ENCODE measurements at regions not wholly inside any gene's neighbourhood (a gene's known extent, or its start where the extent isn't known, plus 50 kb on each side); places are given as distances from the start of the nearest gene placed in this dataset.

DNA sequence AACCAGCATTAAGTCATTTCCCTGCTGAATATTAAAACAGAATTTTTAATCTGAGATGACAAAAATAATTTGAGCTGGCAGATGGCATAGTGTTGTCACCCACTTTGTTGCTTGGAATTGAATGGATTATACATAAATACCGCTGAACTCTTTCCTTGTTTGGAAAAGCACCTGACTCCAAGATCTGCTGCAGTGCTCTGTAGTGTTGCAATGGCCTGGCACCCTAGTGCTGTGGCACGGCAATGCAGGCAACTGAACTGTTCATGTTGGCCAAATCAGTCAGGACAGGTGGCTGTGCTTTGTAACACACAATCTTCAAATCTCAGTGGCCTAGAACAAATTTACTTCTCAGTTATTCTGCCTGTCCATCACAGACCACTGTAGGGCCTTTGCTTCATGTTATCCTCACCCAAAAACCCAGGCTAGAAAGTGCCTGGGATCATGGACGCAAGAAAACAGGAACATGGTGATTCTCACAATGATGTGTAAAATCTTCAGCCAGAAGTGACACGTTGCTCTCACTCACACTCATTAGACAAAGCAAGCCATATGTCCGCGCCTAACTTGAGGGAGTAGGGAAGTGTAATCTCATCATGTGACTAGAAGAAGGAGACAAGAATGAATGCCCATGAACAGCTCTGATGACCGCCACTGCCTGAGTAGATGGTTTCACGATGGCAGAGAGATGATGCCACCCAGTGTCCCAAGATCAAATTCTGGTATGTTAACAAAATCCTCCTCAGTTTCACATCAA is 191.9 kb upstream of the PUM3 start:
- Histone ChIP-seq H3K9ac (ENCODE audit: insufficient read length, low read depth) (no peak overlapping the region), H3K4me3 (ENCODE audit: insufficient read length, low read depth) (no peak overlapping the region), H3K27me3 (ENCODE audit: insufficient read depth, insufficient read length) (no peaks in the 10 kb centered on the region), H3K4me1 (ENCODE audit: insufficient read depth, insufficient read length) (no peaks in the 10 kb centered on the region), H3K36me3 (ENCODE audit: insufficient read depth, insufficient read length, low read length) (no peaks in the 10 kb centered on the region), H3K9me3 (ENCODE audit: insufficient read depth, low read length) (no peaks in the 10 kb centered on the region)
- TF ChIP-seq ZNF274 (IDR thresholded peaks at IDR 0.05; ENCODE audit: low read depth, low read length) (no peak), SUZ12 (IDR thresholded peaks at IDR 0.05; ENCODE audit: extremely low read depth, insufficient read depth, insufficient read length) (no peak), YY1 (IDR thresholded peaks at IDR 0.05; ENCODE audit: insufficient read depth, insufficient read length) (no peak)
- no peak for DNase-seq (ENCODE audit: low read depth, low spot score)

DNA sequence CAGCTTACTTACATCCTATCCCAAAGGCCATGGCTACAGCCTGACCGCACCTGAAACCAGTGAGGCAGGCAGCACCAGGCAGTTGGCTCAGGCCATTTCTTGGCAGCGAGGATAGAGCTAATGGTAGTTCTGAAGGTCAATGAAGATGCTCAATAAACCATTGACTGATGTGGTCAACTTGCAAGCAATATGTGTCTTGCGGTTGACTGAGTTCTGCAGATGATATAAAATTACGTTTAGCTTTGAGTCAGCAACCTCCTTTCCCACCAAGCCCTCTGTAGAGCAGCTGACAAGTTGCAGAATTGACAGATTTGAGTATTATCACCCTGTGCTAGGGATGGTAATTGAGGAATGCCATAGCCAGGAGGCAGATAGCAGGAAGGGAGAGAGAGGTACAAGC is 189.0 kb upstream of the PUM3 start:
- TF ChIP-seq ZNF274 (IDR thresholded peaks at IDR 0.05; ENCODE audit: low read depth, low read length) (no peak), YY1 (IDR thresholded peaks at IDR 0.05; ENCODE audit: insufficient read depth, insufficient read length) (no peak), SUZ12 (IDR thresholded peaks at IDR 0.05; ENCODE audit: extremely low read depth, insufficient read depth, insufficient read length) (no peak)
- Histone ChIP-seq H3K9ac (ENCODE audit: insufficient read length, low read depth) (no peak overlapping the region), H3K4me1 (ENCODE audit: insufficient read depth, insufficient read length) (no peaks in the 10 kb centered on the region), H3K36me3 (ENCODE audit: insufficient read depth, insufficient read length, low read length) (no peaks in the 10 kb centered on the region), H3K27me3 (ENCODE audit: insufficient read depth, insufficient read length) (no peaks in the 10 kb centered on the region), H3K4me3 (ENCODE audit: insufficient read length, low read depth) (no peak overlapping the region), H3K9me3 (ENCODE audit: insufficient read depth, low read length) (no peaks in the 10 kb centered on the region)
- no peak for DNase-seq (ENCODE audit: low read depth, low spot score)

DNA sequence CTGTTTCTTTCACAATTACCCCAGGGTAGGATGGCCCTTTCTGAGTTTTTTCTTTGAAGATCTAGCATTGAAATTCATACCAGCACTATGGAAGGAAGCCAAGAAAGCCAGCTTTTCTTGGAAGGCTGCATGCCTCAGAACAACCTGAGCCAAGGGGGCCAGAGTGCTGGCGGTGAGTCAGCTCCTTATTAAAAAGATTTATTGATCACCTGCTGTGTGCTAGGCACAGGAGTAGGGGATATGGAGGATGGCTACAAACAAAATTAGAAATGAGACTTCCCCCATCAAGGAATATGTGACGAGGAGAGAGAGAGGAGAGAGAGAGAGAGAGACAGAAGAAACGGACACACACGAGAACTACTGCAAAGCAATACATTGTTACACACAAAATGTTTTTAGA is 184.6 kb upstream of the PUM3 start:
- Histone ChIP-seq H3K36me3 (ENCODE audit: insufficient read depth, insufficient read length, low read length) (no peaks in the 10 kb centered on the region), H3K27me3 (ENCODE audit: insufficient read depth, insufficient read length) (no peaks in the 10 kb centered on the region), H3K4me3 (ENCODE audit: insufficient read length, low read depth) (no peak overlapping the region), H3K9ac (ENCODE audit: insufficient read length, low read depth) (no peak overlapping the region), H3K4me1 (ENCODE audit: insufficient read depth, insufficient read length) (no peaks in the 10 kb centered on the region), H3K9me3 (ENCODE audit: insufficient read depth, low read length) (no peaks in the 10 kb centered on the region)
- DNase-seq (ENCODE audit: low read depth, low spot score): no peak
- TF ChIP-seq YY1 (IDR thresholded peaks at IDR 0.05; ENCODE audit: insufficient read depth, insufficient read length) (no peak), SUZ12 (IDR thresholded peaks at IDR 0.05; ENCODE audit: extremely low read depth, insufficient read depth, insufficient read length) (no peak), ZNF274 (IDR thresholded peaks at IDR 0.05; ENCODE audit: low read depth, low read length) (no peak)

DNA sequence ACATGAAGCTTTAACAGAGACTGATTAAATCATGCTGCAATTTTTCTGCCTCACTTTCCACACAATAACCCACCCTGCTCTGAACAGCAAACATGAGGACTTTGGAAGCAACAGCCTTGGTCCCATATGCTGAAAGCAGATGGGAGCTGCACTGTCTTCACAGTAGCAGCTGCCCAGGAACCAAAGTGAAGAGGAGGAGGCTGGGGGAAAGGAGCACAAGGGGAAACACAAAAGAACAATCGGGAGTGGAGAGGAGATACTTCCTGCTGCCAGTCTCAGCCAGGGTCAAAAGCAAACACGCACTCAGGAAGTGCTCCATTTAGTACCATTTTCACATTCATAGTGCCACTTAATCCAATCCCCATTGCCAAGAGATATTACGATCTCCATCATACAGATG is 183.3 kb upstream of the PUM3 start:
- Histone ChIP-seq H3K4me3 (ENCODE audit: insufficient read length, low read depth) (no peak overlapping the region), H3K27me3 (ENCODE audit: insufficient read depth, insufficient read length) (no peaks in the 10 kb centered on the region)
- no peak for DNase-seq (ENCODE audit: low read depth, low spot score)

DNA sequence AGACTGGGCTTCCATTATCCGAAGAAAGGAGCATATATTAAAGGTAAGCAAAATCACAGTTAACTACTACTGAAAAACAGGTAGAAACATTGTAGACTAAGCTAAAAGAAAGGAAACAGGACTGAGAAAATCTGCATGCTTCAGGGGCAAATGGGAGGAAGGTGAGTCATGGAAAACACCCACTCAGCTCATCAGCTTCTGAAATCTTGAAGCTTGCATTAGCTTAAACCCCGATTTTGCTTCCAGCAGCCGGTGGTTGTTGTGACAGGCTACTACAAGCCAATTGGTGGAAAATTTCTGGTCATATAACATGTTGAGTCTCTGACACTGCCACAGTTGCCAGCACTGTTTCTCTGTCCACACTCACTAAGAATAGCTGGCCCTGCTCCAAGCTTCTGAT is 179.6 kb upstream of the PUM3 start:
- Histone ChIP-seq H3K4me3 (ENCODE audit: insufficient read length, low read depth) (no peak overlapping the region), H3K27me3 (ENCODE audit: insufficient read depth, insufficient read length) (no peaks in the 10 kb centered on the region), H3K36me3 (ENCODE audit: insufficient read depth, insufficient read length, low read length) (no peaks in the 10 kb centered on the region), H3K9ac (ENCODE audit: insufficient read length, low read depth) (no peak overlapping the region), H3K9me3 (ENCODE audit: insufficient read depth, low read length) (no peaks in the 10 kb centered on the region), H3K4me1 (ENCODE audit: insufficient read depth, insufficient read length) (no peaks in the 10 kb centered on the region)
- TF ChIP-seq YY1 (IDR thresholded peaks at IDR 0.05; ENCODE audit: insufficient read depth, insufficient read length) (no peak), ZNF274 (IDR thresholded peaks at IDR 0.05; ENCODE audit: low read depth, low read length) (no peak), SUZ12 (IDR thresholded peaks at IDR 0.05; ENCODE audit: extremely low read depth, insufficient read depth, insufficient read length) (no peak)
- no peak for DNase-seq (ENCODE audit: low read depth, low spot score)

More for the DNA sequence above, 183.3 kb upstream of the PUM3 start:
- H3K9ac ChIP-seq (ENCODE audit: insufficient read length, low read depth): no peak overlapping the region
- no peaks in the 10 kb centered on the region for H3K9me3 ChIP-seq (ENCODE audit: insufficient read depth, low read length)
- no peaks in the 10 kb centered on the region for H3K36me3 ChIP-seq (ENCODE audit: insufficient read depth, insufficient read length, low read length)
- TF ChIP-seq SUZ12 (IDR thresholded peaks at IDR 0.05; ENCODE audit: extremely low read depth, insufficient read depth, insufficient read length): no peak
- TF ChIP-seq ZNF274 (IDR thresholded peaks at IDR 0.05; ENCODE audit: low read depth, low read length): no peak
- no peak for TF ChIP-seq YY1 (IDR thresholded peaks at IDR 0.05; ENCODE audit: insufficient read depth, insufficient read length)
- no peaks in the 10 kb centered on the region for H3K4me1 ChIP-seq (ENCODE audit: insufficient read depth, insufficient read length)

DNA sequence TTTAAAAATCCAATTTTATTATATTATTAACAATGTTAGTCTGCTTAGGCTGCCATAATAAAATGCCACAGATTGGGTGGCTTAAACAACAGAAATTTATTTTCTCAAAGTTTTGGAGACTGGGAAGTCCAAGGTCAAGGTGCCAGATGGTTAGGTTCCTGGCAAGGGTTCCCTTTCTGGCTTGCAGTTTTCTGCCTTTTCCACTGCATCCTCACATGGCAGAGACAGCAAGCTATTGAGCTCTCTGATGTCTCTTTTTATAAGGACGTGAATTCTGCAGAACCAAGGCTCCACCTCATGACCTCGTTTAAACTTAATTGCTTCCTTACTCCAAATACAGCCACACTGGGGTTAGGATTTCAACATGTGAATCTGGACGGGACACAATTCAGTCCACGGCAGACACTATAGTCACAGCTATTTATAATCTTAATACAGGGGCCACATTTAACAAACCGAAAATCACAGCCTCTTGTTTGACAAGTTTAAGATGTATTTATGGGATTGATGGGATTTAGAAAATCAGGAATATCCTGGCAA is 174.9 kb upstream of the PUM3 start:
- Histone ChIP-seq H3K9me3 (ENCODE audit: insufficient read depth, low read length) (no peaks in the 10 kb centered on the region), H3K4me3 (ENCODE audit: insufficient read length, low read depth) (no peak overlapping the region), H3K36me3 (ENCODE audit: insufficient read depth, insufficient read length, low read length) (no peaks in the 10 kb centered on the region), H3K9ac (ENCODE audit: insufficient read length, low read depth) (no peak overlapping the region), H3K4me1 (ENCODE audit: insufficient read depth, insufficient read length) (no peaks in the 10 kb centered on the region), H3K27me3 (ENCODE audit: insufficient read depth, insufficient read length) (no peaks in the 10 kb centered on the region)
- TF ChIP-seq SUZ12 (IDR thresholded peaks at IDR 0.05; ENCODE audit: extremely low read depth, insufficient read depth, insufficient read length) (no peak), ZNF274 (IDR thresholded peaks at IDR 0.05; ENCODE audit: low read depth, low read length) (no peak), YY1 (IDR thresholded peaks at IDR 0.05; ENCODE audit: insufficient read depth, insufficient read length) (no peak)
- DNase-seq (ENCODE audit: low read depth, low spot score): no peak

DNA sequence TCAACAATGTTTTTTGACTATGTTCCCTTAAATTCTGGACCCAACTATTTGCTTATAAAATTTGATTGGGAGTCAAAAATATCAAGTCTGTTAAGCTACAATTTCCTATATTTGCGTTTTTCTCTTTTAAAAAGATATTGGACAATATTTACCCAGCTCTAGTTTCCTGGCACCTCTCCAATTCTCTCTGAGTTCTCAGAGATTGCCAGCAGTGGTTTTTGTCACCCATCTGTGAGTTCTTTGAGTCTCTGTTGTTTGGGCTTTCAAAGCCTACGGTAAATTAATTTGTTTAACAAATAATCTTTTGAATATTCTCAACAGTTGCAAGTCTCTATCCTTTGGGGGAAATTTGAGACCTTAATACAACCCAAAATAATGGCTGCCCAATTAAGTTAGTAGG is 174.2 kb upstream of the PUM3 start:
- Histone ChIP-seq H3K9ac (ENCODE audit: insufficient read length, low read depth) (no peak overlapping the region), H3K36me3 (ENCODE audit: insufficient read depth, insufficient read length, low read length) (no peaks in the 10 kb centered on the region), H3K4me1 (ENCODE audit: insufficient read depth, insufficient read length) (no peaks in the 10 kb centered on the region), H3K4me3 (ENCODE audit: insufficient read length, low read depth) (no peak overlapping the region), H3K9me3 (ENCODE audit: insufficient read depth, low read length) (no peaks in the 10 kb centered on the region), H3K27me3 (ENCODE audit: insufficient read depth, insufficient read length) (no peaks in the 10 kb centered on the region)
- TF ChIP-seq YY1 (IDR thresholded peaks at IDR 0.05; ENCODE audit: insufficient read depth, insufficient read length) (no peak), ZNF274 (IDR thresholded peaks at IDR 0.05; ENCODE audit: low read depth, low read length) (no peak), SUZ12 (IDR thresholded peaks at IDR 0.05; ENCODE audit: extremely low read depth, insufficient read depth, insufficient read length) (no peak)
- DNase-seq (ENCODE audit: low read depth, low spot score): no peak

Measured in NT2/D1 (cell line).